ENCODE measurements at regions not wholly inside any gene's neighbourhood (a gene's known extent, or its start where the extent isn't known, plus 50 kb on each side); places are given as distances from the start of the nearest gene placed in this dataset.

DNA sequence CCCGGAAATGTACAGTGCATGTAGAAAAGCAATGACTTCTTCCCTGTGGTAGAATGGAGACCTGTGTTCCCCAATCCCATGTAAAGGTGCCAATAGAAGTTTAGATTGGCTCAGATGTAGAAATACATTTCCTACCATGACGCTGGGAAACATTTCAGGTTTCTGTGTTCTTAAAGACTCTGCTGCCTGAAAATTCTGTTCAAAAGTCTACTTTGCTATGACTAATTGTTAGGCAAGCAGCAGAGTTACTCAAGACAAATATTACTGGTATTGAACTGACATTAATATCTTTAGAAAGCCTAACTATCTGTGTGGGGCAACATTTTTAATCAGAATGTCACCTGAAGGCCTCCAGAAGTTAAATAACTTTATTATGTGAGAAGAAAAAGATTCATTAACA, 75.5 kb upstream of the ELL2 start:
- Histone ChIP-seq H3K79me1 (ENCODE audit: low read depth, low read length) (no peaks in the 10 kb centered on the region), H3K23ac (ENCODE audit: insufficient read length) (no peak overlapping the region), H4K5ac (ENCODE audit: insufficient read length, low read depth, low read length) (no peak overlapping the region), H4K91ac (replicated peaks; ENCODE audit: insufficient read length, low read length) (no peak overlapping the region), H2AK5ac (ENCODE audit: low read depth, low read length) (no peak overlapping the region), H2BK20ac (ENCODE audit: low read length) (no peak overlapping the region), H3K56ac (replicated peaks; ENCODE audit: insufficient read length, low read depth, low read length) (no peak overlapping the region), H3K18ac (ENCODE audit: extremely low read depth, low read length) (no peak overlapping the region), H3K9ac (replicated peaks in 1 of 4; ENCODE audit: extremely low read depth in 1 of 4, low read depth in 3 of 4, low read length in 3 of 4) (no peak overlapping the region), H3K36me3 (ENCODE audit: control insufficient read depth in 2 of 4, insufficient read depth in 4 of 4, low read length in 3 of 4) (no peaks in the 10 kb centered on the region), H2BK120ac (replicated peaks; ENCODE audit: low read depth, low read length) (no peak overlapping the region), H3K27me3 (replicated peaks in 1 of 4; ENCODE audit: control insufficient read depth in 3 of 4, extremely low read depth in 1 of 4, insufficient read depth in 3 of 4, low read length in 3 of 4) (no peaks in the 10 kb centered on the region), H3K4me3 (ENCODE audit: extremely low read depth in 1 of 4, insufficient read depth in 2 of 4, low read depth in 3 of 4, low read length in 4 of 4) (no peak overlapping the region), H3K27ac (ENCODE audit: low read depth, low read length) (no peak overlapping the region), H3K9me3 (ENCODE audit: insufficient read depth in 2 of 2, low read depth in 1 of 2, low read length in 1 of 2) (no peaks in the 10 kb centered on the region; a peak in 1 of 4 replicates), H2BK12ac (ENCODE audit: low read depth, low read length) (no peak overlapping the region), H2BK5ac (ENCODE audit: low read depth, low read length) (no peak overlapping the region), H4K8ac (ENCODE audit: extremely low read depth, insufficient read depth, low read length) (no peak overlapping the region), H3K4me1 (replicated peaks in 1 of 4; ENCODE audit: control insufficient read depth in 3 of 4, insufficient read depth in 4 of 4, low read length in 3 of 4) (no peaks in the 10 kb centered on the region), H2BK15ac (ENCODE audit: low read length) (no peak overlapping the region), H3K79me2 (ENCODE audit: control insufficient read depth in 1 of 2, insufficient read depth in 2 of 2, low read length in 2 of 2) (no peaks in the 10 kb centered on the region), H2AFZ (ENCODE audit: low read length) (no peak overlapping the region), H3K4ac (replicated peaks; ENCODE audit: insufficient read length, low read depth, low read length) (no peak overlapping the region), H3K23me2 (ENCODE audit: low read depth, low read length) (no peaks in the 10 kb centered on the region), H4K20me1 (replicated peaks in 1 of 2; ENCODE audit: control insufficient read depth in 1 of 2, insufficient read depth in 2 of 2, low read length in 2 of 2) (no peaks in the 10 kb centered on the region), H3K4me2 (ENCODE audit: insufficient read depth in 1 of 2, low read depth in 2 of 2, low read length in 2 of 2) (no peak overlapping the region), H3K14ac (ENCODE audit: insufficient read length) (no peak overlapping the region)
- WGBS, 2 experiments (ENCODE audit: extremely low coverage in 1 of 2, insufficient coverage in 1 of 2, insufficient read length in 1 of 2, insufficient replicate concordance in 2 of 2, low coverage in 1 of 2, low lambda C conversion rate in 2 of 2, missing lambda C conversion rate in 1 of 2), result 88% methylated on average over 2 of the region's 2 CpGs; no CpG with 5 or more reads in 1 of the 2 experiments
- CTCF ChIA-PET (ENCODE audit: partially characterized antibody), result no interaction called here
- TF ChIP-seq CHD2 (IDR thresholded peaks at IDR 0.05; ENCODE audit: low read length) (no peak), NANOG (IDR thresholded peaks at IDR 0.05; ENCODE audit: insufficient read depth, low read depth, low read length, poor library complexity, severe bottlenecking) (no peak), CHD1 (IDR thresholded peaks at IDR 0.05; ENCODE audit: low read depth, low read length) (no peak)
- POLR2A ChIA-PET (ENCODE audit: partially characterized antibody), result no interaction called here
- FAIRE-seq (no peak), DNase-seq (ENCODE audit: low read depth in 1 of 2, low spot score in 2 of 2) (no peak)

Measured in H1 (cell line).